Uterus (tissue), 2 donors: ENCODE measurements at regions not wholly inside any gene's neighbourhood (a gene's known extent, or its start where the extent isn't known, plus 50 kb on each side); places are given as distances from the start of the nearest gene placed in this dataset.

ENCODE experiments used
- CTCF ChIP-seq, 4 experiments: fragments of 200-600 bp in 2 of 4; fragments of 450-650 bp in 2 of 4; sonication (generic) in 2 of 4; IDR thresholded peaks; one replicate each; pipeline ENCODE4 v1.5.1; 2016 to 2019; ENCODE audit warnings: antibody characterized with exemption in 4 of 4, mild to moderate bottlenecking in 2 of 4, moderate library complexity in 1 of 4
- POLR2A ChIP-seq, 2 donors: fragments of 450-650 bp; IDR thresholded peaks; one replicate each; pipeline ENCODE4 v1.6.1; 2016; ENCODE audit warnings: antibody characterized with exemption in 2 of 2, mild to moderate bottlenecking in 1 of 2, moderate library complexity in 1 of 2

- TF ChIP-seq POLR2A (IDR thresholded peaks at IDR 0.05) (no peak), CTCF (IDR thresholded peaks at IDR 0.05) (no peak)
Observed at GRCh38 chr14:38808734-38809455, 294.1 kb downstream of the SEC23A start.
